Stomach (tissue), 8 donors: ENCODE measurements at regions not wholly inside any gene's neighbourhood (a gene's known extent, or its start where the extent isn't known, plus 50 kb on each side); places are given as distances from the start of the nearest gene placed in this dataset.

Experiments used
- DNase-seq, 2 donors: peaks; one replicate each; pipeline versions ENCODE4 v3.0.0 to v3.0.0-alpha.2; 2013 to 2019
- H3K27ac ChIP-seq, 5 donors: fragments of 200-600 bp in 4 of 5; sonication (generic) in 4 of 5; one replicate each; pipeline ENCODE4 v1.5.1; 2013 to 2019; ENCODE audit warnings: mild to moderate bottlenecking in 1 of 5, moderate library complexity in 1 of 5
- H3K27me3 ChIP-seq, 3 donors: fragments of 200-600 bp; sonication (generic); one replicate each; pipeline ENCODE4 v1.5.1; 2017 to 2019; ENCODE audit warnings: mixed run types in 1 of 3
- H3K36me3 ChIP-seq, 4 donors: fragments of 200-600 bp; sonication (generic); 1 replicate in 3 of 4; 2 replicates in 1 of 4; pipeline ENCODE4 v1.5.1; 2016 to 2019
- H3K4me1 ChIP-seq, 4 donors: fragments of 200-600 bp; sonication (generic); one replicate each; pipeline ENCODE4 v1.5.1; 2016 to 2019
- H3K4me3 ChIP-seq, 4 donors: fragments of 200-600 bp; sonication (generic) in 3 of 4; one replicate each; pipeline ENCODE4 v1.5.1; 2016 to 2019; ENCODE audit warnings: mild to moderate bottlenecking in 1 of 4
- H3K9me3 ChIP-seq, 4 donors: fragments of 200-600 bp; sonication (generic); one replicate each; pipeline ENCODE4 v1.5.1; 2016 to 2019
- EP300 ChIP-seq: sonication (generic); formaldehyde crosslinking; IDR thresholded peaks from one replicate; pipeline ENCODE4 v1.6.1; 2017; ENCODE audit warnings: antibody characterized with exemption
- POLR2A ChIP-seq, 4 donors: fragments of 450-650 bp; IDR thresholded peaks; one replicate each; pipeline ENCODE4 v1.6.1; 2016; ENCODE audit warnings: antibody characterized with exemption in 4 of 4, control low read depth in 2 of 4, mild to moderate bottlenecking in 1 of 4, moderate library complexity in 1 of 4
- POLR2AphosphoS5 ChIP-seq, 3 donors: sonication (generic); formaldehyde crosslinking; IDR thresholded peaks; one replicate each; pipeline ENCODE4 v1.6.1; 2016; ENCODE audit warnings: antibody characterized with exemption in 3 of 3
- WGBS, 5 donors: extraction: QIAGEN DNeasy Blood & Tissue Kit in 3 of 5; methylation state at CpG; one replicate each; pipeline versions ENCODE4 v1.1.5 to v1.1.7; 2013 to 2018; 5-methylcytosine and 5-hydroxymethylcytosine counted together
- intact Hi-C: fragments of 100-400 bp; cut with DNase I; formaldehyde crosslinking; loops from one replicate; pipeline ENCODE4 v1.15.1; 2023; ENCODE audit warnings: low total_unique reads
- TF ChIP-seq, protein P1 (sequence below), 7 experiments: fragments of 450-650 bp in 4 of 7; fragments of 200-600 bp in 3 of 7; sonication (generic) in 3 of 7; IDR thresholded peaks; one replicate each; pipeline ENCODE4 v1.5.1; 2016 to 2019; ENCODE audit warnings: antibody characterized with exemption in 7 of 7, control low read depth in 2 of 7, mild to moderate bottlenecking in 1 of 7
- donor health status: healthy with polysubstance abuse.
- donor health status: Bipolar disorder and iron deficiency.
- donor health status: healthy.

DNA sequence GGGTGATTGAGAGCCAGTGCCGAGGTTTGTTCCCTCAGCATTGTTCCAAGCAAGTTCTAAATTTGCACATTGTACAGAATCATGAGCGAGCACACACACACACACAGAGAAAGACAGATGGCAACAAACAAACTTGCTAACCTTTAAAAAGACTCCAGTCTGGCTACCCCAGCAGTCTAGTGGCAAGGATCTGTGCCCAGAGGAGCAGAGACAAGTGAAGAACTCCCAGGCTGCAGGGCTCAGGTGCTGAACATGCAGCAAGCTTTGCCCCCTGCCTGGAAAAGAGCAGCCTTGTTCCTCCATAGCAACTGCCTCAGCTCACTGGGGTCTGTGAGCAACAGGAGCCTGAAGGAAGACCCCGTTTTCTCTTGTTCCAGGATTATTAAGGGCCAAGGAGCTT is 169.2 kb upstream of the CCDC68 start:
- intact Hi-C loops = no loop called here
- TF ChIP-seq POLR2A (IDR thresholded peaks at IDR 0.05) = no peak
- Histone ChIP-seq H3K4me1 (no peaks in the 10 kb centered on the region), H3K4me3 (no peak overlapping the region), H3K9me3 (no peaks in the 10 kb centered on the region), H3K36me3 (no peaks in the 10 kb centered on the region), H3K27me3 (no peaks in the 10 kb centered on the region), H3K27ac (no peak overlapping the region)
- 63 to 71% (median 67%) methylated on average over 3 of the region's 3 CpGs for WGBS, 5 donors
- DNase-seq = no peak

DNA sequence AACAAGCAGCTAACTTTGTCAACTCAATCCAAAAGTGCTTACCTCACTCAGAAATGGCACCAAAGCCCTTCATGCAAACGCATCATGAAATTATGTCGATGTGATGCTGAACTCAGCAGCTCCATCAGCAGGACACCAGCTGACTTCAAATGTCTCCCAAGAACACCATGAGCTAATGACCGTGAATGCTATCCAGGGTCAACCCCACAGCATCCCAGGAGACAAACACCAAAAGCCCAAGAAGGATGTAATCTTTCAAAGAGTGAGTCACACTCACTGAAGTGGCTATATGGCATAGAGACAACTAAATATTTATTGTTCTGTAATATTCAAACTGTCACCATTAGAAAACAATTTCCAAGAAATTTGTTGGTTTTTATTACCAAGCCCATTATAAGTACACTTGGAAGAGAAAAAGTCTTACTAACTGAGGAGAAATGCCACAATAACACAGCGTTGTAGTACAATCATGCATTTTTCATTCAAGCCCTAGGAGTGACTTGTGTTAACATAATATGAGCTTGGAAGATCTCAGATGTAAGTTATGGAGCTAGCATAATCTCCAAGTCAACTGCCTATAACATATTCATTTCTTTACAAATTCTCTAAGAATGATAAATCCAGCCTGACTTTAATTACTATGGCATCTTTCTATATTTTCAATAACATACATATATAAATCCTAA is 165.0 kb upstream of the CCDC68 start:
- no peaks in the 10 kb centered on the region for H3K9me3 ChIP-seq
- no peaks in the 10 kb centered on the region for H3K36me3 ChIP-seq
- WGBS, 5 donors = 62 to 87% (median 74%) methylated on average over 4 of the region's 4 CpGs
- H3K27ac ChIP-seq = no peak overlapping the region
- TF ChIP-seq EP300 (no peak), POLR2AphosphoS5 (IDR thresholded peaks at IDR 0.05) (peak in 1 of 3 donors; percentile 24)
- intact Hi-C loops = no loop called here
- DNase-seq = peak in 1 of 2 donors; percentile 47
- no peaks in the 10 kb centered on the region for H3K4me1 ChIP-seq
- no peak overlapping the region for H3K4me3 ChIP-seq
- no peaks in the 10 kb centered on the region for H3K27me3 ChIP-seq

DNA sequence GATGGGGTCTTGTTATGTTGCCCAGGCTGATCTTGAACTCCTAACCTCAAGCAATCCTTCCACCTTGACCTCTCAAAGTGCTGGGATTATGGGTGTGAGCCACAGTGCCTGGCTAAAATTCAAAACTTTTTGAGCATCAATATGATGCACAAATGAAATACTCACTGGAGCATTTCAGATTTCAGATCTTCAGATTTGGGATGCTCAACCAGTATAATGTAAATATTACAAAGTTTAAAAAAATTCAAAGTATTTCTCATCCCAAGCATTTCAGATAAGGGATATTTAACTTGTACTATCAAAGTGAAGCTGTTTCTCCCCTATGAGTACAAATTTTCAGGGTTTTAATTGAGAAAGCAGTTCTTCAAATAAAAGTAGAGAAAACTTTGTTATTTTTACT is 164.1 kb upstream of the CCDC68 start:
- DNase-seq = no peak
- intact Hi-C loops = no loop called here
- Histone ChIP-seq H3K27ac (no peak overlapping the region), H3K36me3 (no peaks in the 10 kb centered on the region), H3K27me3 (no peaks in the 10 kb centered on the region), H3K9me3 (no peaks in the 10 kb centered on the region), H3K4me1 (no peaks in the 10 kb centered on the region), H3K4me3 (no peak overlapping the region)
- TF ChIP-seq POLR2A (IDR thresholded peaks at IDR 0.05) (no peak), EP300 (no peak), POLR2AphosphoS5 (IDR thresholded peaks at IDR 0.05) (no peak)
- TF ChIP-seq, protein P1, sequence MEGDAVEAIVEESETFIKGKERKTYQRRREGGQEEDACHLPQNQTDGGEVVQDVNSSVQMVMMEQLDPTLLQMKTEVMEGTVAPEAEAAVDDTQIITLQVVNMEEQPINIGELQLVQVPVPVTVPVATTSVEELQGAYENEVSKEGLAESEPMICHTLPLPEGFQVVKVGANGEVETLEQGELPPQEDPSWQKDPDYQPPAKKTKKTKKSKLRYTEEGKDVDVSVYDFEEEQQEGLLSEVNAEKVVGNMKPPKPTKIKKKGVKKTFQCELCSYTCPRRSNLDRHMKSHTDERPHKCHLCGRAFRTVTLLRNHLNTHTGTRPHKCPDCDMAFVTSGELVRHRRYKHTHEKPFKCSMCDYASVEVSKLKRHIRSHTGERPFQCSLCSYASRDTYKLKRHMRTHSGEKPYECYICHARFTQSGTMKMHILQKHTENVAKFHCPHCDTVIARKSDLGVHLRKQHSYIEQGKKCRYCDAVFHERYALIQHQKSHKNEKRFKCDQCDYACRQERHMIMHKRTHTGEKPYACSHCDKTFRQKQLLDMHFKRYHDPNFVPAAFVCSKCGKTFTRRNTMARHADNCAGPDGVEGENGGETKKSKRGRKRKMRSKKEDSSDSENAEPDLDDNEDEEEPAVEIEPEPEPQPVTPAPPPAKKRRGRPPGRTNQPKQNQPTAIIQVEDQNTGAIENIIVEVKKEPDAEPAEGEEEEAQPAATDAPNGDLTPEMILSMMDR (IDR thresholded peaks at IDR 0.05) = no peak

DNA sequence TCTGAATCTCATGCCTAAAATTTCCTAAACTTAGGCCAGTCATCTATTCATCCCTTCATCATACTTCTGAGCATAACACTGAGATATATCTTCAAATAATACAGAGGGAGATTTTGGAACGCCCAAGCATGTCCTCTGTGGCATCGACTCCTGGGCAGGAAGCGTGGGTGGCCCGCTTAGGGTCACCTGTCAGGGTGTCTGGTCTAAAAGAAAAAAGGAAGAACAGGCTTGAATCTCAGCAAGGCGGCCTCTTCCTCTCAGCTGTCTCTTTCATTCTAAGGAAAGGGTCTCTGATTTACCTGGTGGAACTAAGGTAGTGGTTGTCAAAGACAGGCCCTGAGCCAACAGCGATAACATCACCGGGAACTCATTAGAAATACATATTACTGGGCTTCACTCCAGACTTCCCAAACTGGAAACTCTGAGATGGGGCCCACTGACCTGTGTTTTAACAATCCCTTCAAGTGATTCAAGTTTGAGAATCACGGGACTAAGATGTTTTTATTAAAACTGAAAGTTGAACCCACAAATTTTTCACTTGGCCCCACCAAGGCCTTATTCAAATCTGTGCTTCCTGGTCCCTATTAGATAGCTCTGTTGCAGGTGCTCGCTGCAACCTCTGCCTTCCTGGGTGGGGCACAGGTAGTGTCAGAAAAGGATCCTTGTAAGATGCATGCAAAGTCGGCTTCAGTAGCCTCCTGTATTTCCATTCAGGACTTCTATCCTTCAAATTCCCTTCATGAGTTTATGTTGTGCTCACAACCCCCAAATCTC is 162.3 kb upstream of the CCDC68 start:
- TF ChIP-seq EP300 (no peak), POLR2A (IDR thresholded peaks at IDR 0.05) (no peak), POLR2AphosphoS5 (IDR thresholded peaks at IDR 0.05) (no peak)
- TF ChIP-seq, protein P1 (IDR thresholded peaks at IDR 0.05) = no peak
- no peak for DNase-seq
- Histone ChIP-seq H3K27me3 (no peaks in the 10 kb centered on the region), H3K27ac (no peak overlapping the region), H3K36me3 (no peaks in the 10 kb centered on the region), H3K4me3 (no peak overlapping the region), H3K4me1 (no peaks in the 10 kb centered on the region), H3K9me3 (no peaks in the 10 kb centered on the region)
- 86 to 93% (median 89%) methylated on average over 10 of the region's 10 CpGs for WGBS, 5 donors
- intact Hi-C loops = no loop called here

DNA sequence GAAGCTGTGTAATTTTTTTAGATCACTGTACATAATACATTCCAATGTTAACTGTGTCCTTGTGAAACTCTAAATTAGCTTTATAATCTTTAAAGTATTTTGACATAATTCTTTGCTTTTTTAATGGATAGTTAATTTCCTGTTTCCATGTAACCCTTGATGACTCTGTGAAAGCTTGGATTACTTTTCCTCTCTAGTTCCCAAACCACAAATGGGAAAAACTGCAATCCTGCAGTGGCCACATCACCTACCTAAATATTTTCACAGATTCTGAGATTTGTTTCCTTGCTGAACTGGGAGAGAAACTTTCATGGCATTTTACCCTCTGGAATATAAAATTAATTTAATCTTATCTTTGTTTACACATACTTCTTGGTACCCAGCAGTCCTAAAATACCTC is 161.6 kb upstream of the CCDC68 start:
- no peak overlapping the region for H3K27ac ChIP-seq
- H3K36me3 ChIP-seq = no peaks in the 10 kb centered on the region
- no peaks in the 10 kb centered on the region for H3K9me3 ChIP-seq
- TF ChIP-seq POLR2A (IDR thresholded peaks at IDR 0.05) (no peak), POLR2AphosphoS5 (IDR thresholded peaks at IDR 0.05) (no peak), EP300 (no peak)
- TF ChIP-seq, protein P1 (IDR thresholded peaks at IDR 0.05) = no peak
- H3K4me3 ChIP-seq = no peak overlapping the region
- DNase-seq = no peak
- no peaks in the 10 kb centered on the region for H3K4me1 ChIP-seq
- no peaks in the 10 kb centered on the region for H3K27me3 ChIP-seq
- intact Hi-C loops = no loop called here
